Gastroesophageal sphincter (tissue), 4 donors: ENCODE measurements at regions not wholly inside any gene's neighbourhood (a gene's known extent, or its start where the extent isn't known, plus 50 kb on each side); places are given as distances from the start of the nearest gene placed in this dataset.

Experiments
- ATAC-seq: fragments of 150-250 bp; one replicate; pipeline ENCODE4 v1.9.1; 2016; ENCODE audit warnings: mild to moderate bottlenecking, moderate library complexity
- H3K27ac ChIP-seq, 4 donors: fragments of 200-600 bp; sonication (generic) in 3 of 4; 1 replicate in 3 of 4; 2 replicates in 1 of 4; pipeline ENCODE4 v1.5.1; 2016 to 2019
- H3K27me3 ChIP-seq: fragments of 200-600 bp; sonication (generic); one replicate; pipeline ENCODE4 v1.5.1; 2019
- H3K36me3 ChIP-seq, 2 donors: fragments of 200-600 bp; sonication (generic); one replicate each; pipeline ENCODE4 v1.5.1; 2019; ENCODE audit warnings: control low read depth in 1 of 2
- H3K4me1 ChIP-seq, 3 donors: fragments of 200-600 bp; sonication (generic); 1 replicate in 2 of 3; 2 replicates in 1 of 3; pipeline ENCODE4 v1.5.1; 2016 to 2019; ENCODE audit warnings: control low read depth in 2 of 3
- H3K4me3 ChIP-seq, 2 donors: fragments of 200-600 bp; sonication (generic); one replicate each; pipeline ENCODE4 v1.5.1; 2019; ENCODE audit warnings: mild to moderate bottlenecking in 1 of 2, moderate library complexity in 1 of 2
- H3K9me3 ChIP-seq, 3 donors: fragments of 200-600 bp; sonication (generic); one replicate each; pipeline ENCODE4 v1.5.1; 2017 to 2019; ENCODE audit warnings: control low read depth in 2 of 3
- EP300 ChIP-seq: sonication (generic); formaldehyde crosslinking; IDR thresholded peaks from one replicate; pipeline ENCODE4 v1.6.1; 2017; ENCODE audit warnings: antibody characterized with exemption, mild to moderate bottlenecking
- POLR2A ChIP-seq, 2 donors: fragments of 450-650 bp; IDR thresholded peaks; one replicate each; pipeline ENCODE4 v1.6.1; 2017; ENCODE audit warnings: antibody characterized with exemption in 2 of 2, mild to moderate bottlenecking in 2 of 2, moderate library complexity in 1 of 2
- POLR2AphosphoS5 ChIP-seq: sonication (generic); formaldehyde crosslinking; IDR thresholded peaks from one replicate; pipeline ENCODE4 v1.6.1; 2017; ENCODE audit warnings: antibody characterized with exemption
- WGBS, 2 donors: methylation state at CpG; one replicate each; pipeline ENCODE4 v1.1.5; 2018; ENCODE audit warnings: low coverage in 1 of 2; 5-methylcytosine and 5-hydroxymethylcytosine counted together
- TF ChIP-seq, protein P1 (sequence below), 4 experiments: fragments of 200-600 bp in 2 of 4; fragments of 450-650 bp in 2 of 4; sonication (generic) in 1 of 4; IDR thresholded peaks; one replicate each; pipeline ENCODE4 v1.5.1; 2017 to 2019; ENCODE audit warnings: antibody characterized with exemption in 4 of 4, mild to moderate bottlenecking in 2 of 4, moderate library complexity in 2 of 4

DNA sequence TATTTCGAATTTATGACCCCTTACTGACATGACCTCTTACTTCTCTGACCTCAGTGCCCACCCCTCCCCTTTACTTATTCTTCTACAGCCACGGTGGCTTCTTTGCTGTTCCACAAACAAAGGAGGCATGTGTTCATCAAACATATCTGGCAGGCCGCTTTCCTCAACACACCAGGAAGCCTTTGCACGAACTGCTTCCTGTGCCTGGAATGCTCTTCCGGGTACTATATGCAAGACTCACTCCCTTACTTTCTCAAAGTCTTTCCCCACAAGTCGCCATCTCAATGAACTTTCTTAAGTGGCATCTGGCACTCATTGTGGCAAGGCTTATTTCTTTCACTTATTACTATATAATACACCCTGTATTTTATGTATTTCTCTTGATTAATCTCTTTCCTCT is 351.5 kb upstream of the DDX53 start:
- Histone ChIP-seq H3K36me3 (no peaks in the 10 kb centered on the region), H3K27me3 (no peaks in the 10 kb centered on the region), H3K4me3 (no peak overlapping the region), H3K27ac (no peak overlapping the region), H3K9me3 (no peaks in the 10 kb centered on the region), H3K4me1 (no peaks in the 10 kb centered on the region)
- no peak for TF ChIP-seq EP300
- TF ChIP-seq, protein P1, sequence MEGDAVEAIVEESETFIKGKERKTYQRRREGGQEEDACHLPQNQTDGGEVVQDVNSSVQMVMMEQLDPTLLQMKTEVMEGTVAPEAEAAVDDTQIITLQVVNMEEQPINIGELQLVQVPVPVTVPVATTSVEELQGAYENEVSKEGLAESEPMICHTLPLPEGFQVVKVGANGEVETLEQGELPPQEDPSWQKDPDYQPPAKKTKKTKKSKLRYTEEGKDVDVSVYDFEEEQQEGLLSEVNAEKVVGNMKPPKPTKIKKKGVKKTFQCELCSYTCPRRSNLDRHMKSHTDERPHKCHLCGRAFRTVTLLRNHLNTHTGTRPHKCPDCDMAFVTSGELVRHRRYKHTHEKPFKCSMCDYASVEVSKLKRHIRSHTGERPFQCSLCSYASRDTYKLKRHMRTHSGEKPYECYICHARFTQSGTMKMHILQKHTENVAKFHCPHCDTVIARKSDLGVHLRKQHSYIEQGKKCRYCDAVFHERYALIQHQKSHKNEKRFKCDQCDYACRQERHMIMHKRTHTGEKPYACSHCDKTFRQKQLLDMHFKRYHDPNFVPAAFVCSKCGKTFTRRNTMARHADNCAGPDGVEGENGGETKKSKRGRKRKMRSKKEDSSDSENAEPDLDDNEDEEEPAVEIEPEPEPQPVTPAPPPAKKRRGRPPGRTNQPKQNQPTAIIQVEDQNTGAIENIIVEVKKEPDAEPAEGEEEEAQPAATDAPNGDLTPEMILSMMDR (IDR thresholded peaks at IDR 0.05), result no peak
- no peak for TF ChIP-seq POLR2A (IDR thresholded peaks at IDR 0.05)
- TF ChIP-seq POLR2AphosphoS5, result no peak
- 62 to 85% methylated on average over 4 to 5 of the region's 6 CpGs for WGBS, 2 donors
- ATAC-seq, result no peak

DNA sequence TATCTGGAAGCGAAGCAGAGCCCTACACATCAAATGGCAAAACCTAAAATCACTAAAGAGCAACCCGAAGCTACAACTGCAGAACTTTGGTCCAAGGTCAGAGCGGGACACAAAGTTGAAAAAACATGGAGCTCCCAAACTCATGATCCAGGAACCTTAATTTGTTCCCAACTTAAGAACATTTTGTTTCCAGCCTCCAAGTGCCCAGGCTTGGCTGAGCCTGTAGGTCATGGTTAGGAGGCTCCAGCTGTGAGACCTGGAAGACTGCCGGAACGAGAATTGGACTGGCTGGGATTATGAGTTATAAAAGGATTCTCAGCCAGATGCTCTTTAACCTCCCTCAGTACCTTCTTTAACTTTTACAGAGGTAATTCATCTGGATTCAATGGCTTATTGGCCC is 349.1 kb upstream of the DDX53 start:
- no peak overlapping the region for H3K4me3 ChIP-seq
- no peak overlapping the region for H3K27ac ChIP-seq
- 76 to 93% methylated on average over 2 to 4 of the region's 5 CpGs for WGBS, 2 donors
- ATAC-seq, result no peak
- H3K4me1 ChIP-seq, result no peaks in the 10 kb centered on the region
- H3K27me3 ChIP-seq, result no peaks in the 10 kb centered on the region
- no peak for TF ChIP-seq POLR2A (IDR thresholded peaks at IDR 0.05)
- no peak for TF ChIP-seq EP300
- TF ChIP-seq, protein P1 (IDR thresholded peaks at IDR 0.05), result no peak
- TF ChIP-seq POLR2AphosphoS5, result no peak
- H3K36me3 ChIP-seq, result no peaks in the 10 kb centered on the region
- no peaks in the 10 kb centered on the region for H3K9me3 ChIP-seq

DNA sequence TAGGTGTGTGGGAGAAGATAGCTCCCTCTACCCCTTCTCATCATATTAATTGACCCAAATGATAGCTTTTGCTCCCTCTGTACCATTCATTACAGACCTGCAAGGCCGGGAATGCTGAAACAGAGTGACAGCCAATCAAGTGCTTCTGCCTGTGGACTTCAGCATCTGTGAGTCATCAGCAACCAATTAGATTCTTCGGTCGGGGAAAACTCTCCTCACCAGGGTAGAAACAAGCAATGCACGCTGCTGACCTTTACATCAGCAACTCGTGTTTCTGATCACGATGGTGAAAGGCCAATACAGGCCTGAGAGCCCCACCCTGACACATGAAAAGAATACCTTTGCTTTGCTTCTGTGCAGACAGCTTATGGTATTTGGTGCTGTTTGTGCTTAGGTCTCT is 347.2 kb upstream of the DDX53 start:
- Histone ChIP-seq H3K36me3 (no peaks in the 10 kb centered on the region), H3K9me3 (no peaks in the 10 kb centered on the region), H3K27ac (no peak overlapping the region), H3K4me3 (no peak overlapping the region), H3K4me1 (no peaks in the 10 kb centered on the region), H3K27me3 (no peaks in the 10 kb centered on the region)
- no peak for ATAC-seq
- whole genome bisulfite sequencing, 2 donors, result 45% methylated on average over 6 of the region's 6 CpGs; no CpG with 5 or more reads in 1 of the 2 donors
- no peak for TF ChIP-seq POLR2A (IDR thresholded peaks at IDR 0.05)
- TF ChIP-seq, protein P1 (IDR thresholded peaks at IDR 0.05), result no peak
- no peak for TF ChIP-seq EP300
- no peak for TF ChIP-seq POLR2AphosphoS5

DNA sequence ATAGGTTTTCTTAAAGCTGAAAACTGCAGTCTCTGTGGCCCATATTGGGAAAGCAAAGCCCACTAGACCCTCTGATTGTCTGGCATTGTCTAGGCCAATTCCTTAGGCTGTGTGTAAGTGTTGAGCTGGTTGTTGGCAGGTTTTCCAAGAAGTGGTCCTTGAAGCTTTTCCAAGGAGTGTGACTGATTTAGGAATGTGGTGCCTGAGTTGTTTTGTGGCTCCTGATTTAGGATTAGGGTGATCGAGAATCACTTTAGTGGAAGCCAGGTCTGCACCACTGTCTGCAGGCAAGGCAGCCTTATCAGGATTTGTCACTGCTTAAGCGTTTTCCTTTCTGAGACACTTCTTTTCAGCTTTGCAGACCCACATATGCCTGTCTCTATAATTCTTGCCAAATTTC is 339.0 kb upstream of the DDX53 start:
- Histone ChIP-seq H3K4me3 (no peak overlapping the region), H3K9me3 (no peaks in the 10 kb centered on the region), H3K27ac (no peak overlapping the region), H3K4me1 (no peaks in the 10 kb centered on the region), H3K27me3 (no peaks in the 10 kb centered on the region), H3K36me3 (no peaks in the 10 kb centered on the region)
- TF ChIP-seq, protein P1 (IDR thresholded peaks at IDR 0.05), result no peak
- TF ChIP-seq POLR2A (IDR thresholded peaks at IDR 0.05), result no peak
- no peak for TF ChIP-seq EP300
- TF ChIP-seq POLR2AphosphoS5, result no peak
- ATAC-seq, result no peak
- WGBS, 2 donors, result 65% methylated on average over 2 of the region's 2 CpGs; no CpG with 5 or more reads in 1 of the 2 donors

DNA sequence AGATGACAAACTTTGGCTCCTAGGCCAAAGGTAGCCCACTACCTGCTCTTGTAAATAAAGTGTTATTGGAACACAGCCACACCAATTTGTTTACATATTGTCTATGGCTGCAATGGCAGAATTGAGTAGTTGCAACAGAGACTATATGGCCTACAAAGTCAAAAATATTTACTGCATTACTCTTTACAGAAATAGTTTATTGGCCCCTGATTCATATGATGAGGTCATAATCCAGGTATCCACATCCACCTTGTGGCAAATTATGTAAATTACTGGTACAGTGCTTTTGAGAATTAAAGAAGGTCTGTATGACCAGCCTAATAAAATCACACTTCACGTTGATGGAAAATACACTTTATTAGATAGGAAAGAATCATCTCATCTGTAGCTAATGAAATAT is 337.0 kb upstream of the DDX53 start:
- TF ChIP-seq, protein P1 (IDR thresholded peaks at IDR 0.05), result no peak
- no peak for TF ChIP-seq POLR2A (IDR thresholded peaks at IDR 0.05)
- TF ChIP-seq POLR2AphosphoS5, result no peak
- no peak for TF ChIP-seq EP300
- H3K36me3 ChIP-seq, result no peaks in the 10 kb centered on the region
- H3K4me3 ChIP-seq, result no peak overlapping the region
- no peaks in the 10 kb centered on the region for H3K4me1 ChIP-seq
- ATAC-seq, result no peak
- H3K9me3 ChIP-seq, result no peaks in the 10 kb centered on the region
- H3K27me3 ChIP-seq, result no peaks in the 10 kb centered on the region
- H3K27ac ChIP-seq, result no peak overlapping the region
- WGBS, 2 donors, result 100% methylated on average over 1 of the region's 1 CpG
